GM19043 (cell line): ENCODE measurements at regions not wholly inside any gene's neighbourhood (a gene's known extent, or its start where the extent isn't known, plus 50 kb on each side); places are given as distances from the start of the nearest gene placed in this dataset.

ENCODE experiments used
- ATAC-seq: cut with Tn5 transposase; IDR thresholded peaks from one replicate; pipeline ENCODE4 v1.9.1; 2021; ENCODE audit warnings: low read depth; ENCODE audit not compliant: unreplicated experiment

- no peak for ATAC-seq
Measured at GRCh38 chr15:95394186-95395067, 936.1 kb upstream of the NR2F2 start.

DNA sequence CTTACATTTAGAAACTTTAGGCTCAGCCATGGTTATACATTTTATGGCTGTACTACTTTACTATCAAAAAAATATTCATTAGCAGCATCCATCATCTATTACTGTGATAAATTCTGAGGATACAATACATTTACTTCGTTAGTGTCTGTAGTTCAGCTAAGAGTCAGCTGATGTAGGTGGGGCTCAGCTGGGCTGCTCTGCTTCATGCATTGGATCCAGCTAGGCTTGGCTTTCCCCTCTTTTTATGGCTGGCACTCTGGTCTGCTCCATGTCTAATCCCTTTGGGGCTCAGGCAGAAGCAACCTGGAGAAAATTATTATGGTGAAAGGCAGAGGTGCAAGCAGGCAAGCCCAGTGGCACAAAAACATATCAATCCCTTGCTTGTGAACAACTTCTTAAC, 930.1 kb upstream of the NR2F2 start:
- no peak for ATAC-seq

DNA sequence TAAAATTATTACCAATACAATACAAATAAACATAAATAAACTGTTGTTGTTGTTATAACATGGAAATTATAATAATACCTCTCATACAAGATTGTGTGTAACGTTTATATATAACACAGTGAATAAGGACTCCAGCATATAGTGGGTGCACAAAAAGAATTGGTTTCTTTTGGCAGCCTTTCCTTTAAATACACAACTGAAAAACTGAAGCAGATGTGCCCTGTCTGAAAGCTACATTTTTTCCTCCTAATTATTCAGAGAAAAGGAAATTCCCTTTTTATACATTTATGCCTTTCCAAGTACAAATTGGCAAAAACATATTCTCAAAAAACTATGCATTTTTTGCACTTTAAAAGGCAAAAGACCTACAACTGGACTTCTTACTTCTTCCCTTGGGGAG, 928.9 kb upstream of the NR2F2 start:
- ATAC-seq: no peak

DNA sequence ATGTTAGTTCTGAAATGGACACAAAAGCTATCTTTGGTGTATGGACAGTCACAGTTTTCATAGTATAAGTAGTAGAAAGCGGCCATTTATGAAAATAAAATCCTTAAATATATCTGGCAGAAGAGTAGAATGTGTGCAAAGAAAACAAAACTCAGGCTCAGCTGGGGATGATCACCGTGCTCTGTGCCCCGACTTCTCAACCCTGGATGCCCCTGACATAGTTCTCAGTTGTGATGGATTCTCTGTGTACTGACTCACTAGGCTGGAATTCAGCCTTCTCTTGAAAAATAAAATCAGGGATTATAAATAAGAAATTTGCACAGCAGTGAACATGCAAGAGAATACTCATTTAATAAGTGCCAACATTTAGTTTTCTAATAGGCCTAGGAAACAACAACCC, 925.1 kb upstream of the NR2F2 start:
- ATAC-seq: no peak

DNA sequence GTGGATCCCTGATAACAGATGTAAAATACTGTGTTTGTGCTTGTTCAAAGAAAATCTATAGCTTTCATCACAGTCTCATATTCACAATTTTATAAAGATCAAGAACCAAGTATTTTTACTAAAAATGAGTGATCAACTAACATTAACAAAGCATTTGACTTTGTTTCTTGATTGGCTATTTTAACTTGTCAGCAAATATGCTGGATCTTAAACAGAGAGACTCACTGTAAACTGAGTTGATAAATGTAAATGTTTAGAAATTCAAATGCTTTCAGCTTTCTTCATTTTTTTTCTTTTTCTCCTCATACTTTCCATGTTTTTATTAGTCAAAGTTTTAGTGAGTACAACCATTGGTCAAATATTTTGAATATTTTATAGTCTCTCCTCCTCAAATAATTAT, 923.0 kb upstream of the NR2F2 start:
- no peak for ATAC-seq

GRCh38 chr15:95409211-95409610, 921.3 kb upstream of the NR2F2 start:
- no peak for ATAC-seq

- no peak for ATAC-seq
Measured at GRCh38 chr15:95409626-95410310, 920.7 kb upstream of the NR2F2 start.

DNA sequence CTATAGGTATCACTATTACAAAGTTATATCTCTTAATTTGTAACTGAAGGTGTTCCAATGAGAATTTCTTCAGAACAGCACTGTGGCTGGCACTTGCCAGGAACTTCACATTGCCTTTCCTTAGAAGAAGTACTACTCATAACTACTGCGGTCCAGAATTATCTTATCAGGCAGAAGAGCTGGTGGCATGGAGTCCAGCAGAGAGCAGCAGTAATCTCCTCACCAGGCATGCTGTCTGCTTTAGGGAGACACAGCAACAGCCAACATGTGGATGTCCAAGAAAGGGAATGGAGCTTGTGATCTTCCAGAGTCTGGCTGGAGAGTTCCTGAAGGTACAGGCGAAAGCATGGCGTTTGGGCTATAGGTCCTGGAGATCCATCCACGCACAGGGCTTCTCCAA, 919.7 kb upstream of the NR2F2 start:
- no peak for ATAC-seq

DNA sequence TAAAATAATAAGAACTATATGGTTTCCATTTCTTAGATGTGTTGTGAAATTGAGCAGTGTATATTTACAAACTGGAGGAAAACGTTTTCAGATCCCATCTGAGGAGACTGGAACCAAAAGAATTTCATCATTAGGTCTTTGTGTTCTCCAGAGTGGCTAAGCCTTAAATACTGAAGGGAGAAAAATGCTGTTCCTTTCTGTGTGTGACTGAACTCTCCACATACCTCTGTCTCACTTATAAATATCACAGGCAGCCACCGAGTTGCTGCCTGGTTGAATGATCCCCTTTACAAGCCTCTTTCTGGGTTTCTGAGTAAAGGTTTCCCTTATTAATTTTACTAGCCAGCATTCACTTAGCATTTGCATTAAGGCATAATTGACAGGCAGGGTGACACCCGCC, 913.9 kb upstream of the NR2F2 start:
- no peak for ATAC-seq

DNA sequence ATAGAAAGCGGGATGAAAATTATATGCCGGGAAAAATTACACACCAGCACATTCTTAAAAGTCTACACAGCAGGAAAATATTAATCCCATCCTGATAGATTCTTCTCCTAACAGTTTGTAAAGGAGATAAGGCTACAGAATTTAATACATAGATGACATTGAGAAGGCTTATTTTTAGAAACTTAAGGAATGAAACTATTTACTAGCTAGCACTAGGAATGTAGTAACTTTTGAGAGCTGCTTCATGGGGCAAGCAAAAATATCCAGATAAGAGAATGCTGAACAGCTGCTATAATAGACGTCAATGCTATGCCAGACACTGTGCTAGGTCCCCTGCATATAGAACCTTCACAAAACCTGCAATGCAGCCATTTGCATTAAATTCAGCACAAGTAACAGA, 912.7 kb upstream of the NR2F2 start:
- no peak for ATAC-seq

DNA sequence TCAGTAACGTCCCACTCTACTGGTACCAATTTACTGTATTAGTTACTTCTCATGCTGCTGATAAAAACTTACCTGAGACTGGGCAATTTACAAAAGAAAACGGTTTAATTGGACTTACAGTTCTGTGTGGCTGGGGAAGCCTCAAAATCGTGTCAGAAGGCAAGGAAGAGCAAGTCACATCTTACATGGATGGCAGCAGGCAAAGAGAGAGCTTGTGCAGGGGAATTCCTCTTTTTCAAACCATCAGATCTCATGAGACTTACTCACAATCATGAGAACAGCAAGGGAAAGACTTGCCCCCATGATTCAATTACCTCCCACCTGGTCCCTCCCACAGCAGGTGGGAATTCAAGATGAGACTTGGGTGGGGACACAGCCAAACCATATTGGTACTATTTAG, 908.2 kb upstream of the NR2F2 start:
- no peak for ATAC-seq

- no peak for ATAC-seq
Measured at GRCh38 chr15:95425859-95426258, 904.6 kb upstream of the NR2F2 start.

- no peak for ATAC-seq
Measured at GRCh38 chr15:95429345-95429744, 901.2 kb upstream of the NR2F2 start.

- no peak for ATAC-seq
Measured at GRCh38 chr15:95431518-95431917, 899.0 kb upstream of the NR2F2 start.

- ATAC-seq: no peak
Measured at GRCh38 chr15:95432878-95433405, 897.6 kb upstream of the NR2F2 start.

- no peak for ATAC-seq
Measured at GRCh38 chr15:95439922-95440376, 890.6 kb upstream of the NR2F2 start.

DNA sequence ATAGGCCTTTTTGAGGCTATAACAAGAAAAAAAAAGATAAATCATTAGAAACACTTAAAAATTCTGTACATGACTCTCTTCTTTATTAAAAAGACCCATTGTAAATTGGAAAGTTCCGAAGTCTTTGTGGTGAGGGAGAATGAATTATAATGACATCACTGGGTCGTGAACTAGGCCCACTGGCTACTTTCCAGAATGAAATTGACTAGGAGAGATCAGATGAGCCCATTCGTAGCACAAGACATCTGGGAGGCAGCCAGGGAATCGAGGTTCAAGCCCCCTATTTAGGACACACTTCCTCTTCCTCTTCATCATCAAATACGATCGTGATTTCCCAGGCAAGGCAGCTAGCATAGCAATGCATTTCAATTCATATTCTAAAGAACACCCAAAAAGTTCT, 889.8 kb upstream of the NR2F2 start:
- no peak for ATAC-seq

DNA sequence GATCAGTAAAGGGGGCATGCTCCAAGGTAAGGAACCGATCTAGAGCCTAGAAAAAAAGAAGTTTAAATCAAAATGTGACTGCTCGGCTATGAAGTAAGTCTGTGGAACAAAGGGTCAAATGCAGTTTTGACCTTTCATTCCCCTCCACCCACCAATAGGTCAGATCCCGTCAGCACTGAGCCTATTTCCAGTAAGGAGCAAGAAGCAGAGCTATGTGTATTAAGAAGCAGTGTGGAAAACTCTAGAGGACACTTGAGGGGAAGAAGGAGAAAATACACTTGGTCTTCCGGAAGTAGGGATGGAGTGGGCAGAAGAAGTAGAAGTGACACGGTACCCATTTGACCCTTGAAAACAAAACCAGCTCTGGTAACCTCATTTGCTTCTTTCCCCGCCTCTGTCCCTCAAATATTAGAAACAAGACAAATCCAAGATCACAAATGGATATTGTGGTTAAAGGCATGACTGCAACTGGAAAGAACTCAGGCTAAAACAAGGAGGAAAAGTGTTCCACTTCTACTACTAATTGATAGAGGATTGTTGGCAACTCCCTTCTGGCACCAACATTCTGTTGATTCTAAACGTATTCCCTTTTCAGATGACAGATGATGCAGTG, 888.3 kb upstream of the NR2F2 start:
- ATAC-seq: no peak

GRCh38 chr15:95444860-95445259, 885.6 kb upstream of the NR2F2 start:
- no peak for ATAC-seq

GRCh38 chr15:95446854-95447253, 883.6 kb upstream of the NR2F2 start:
- no peak for ATAC-seq

- ATAC-seq: no peak
Measured at GRCh38 chr15:95447486-95447885, 883.0 kb upstream of the NR2F2 start.
